K562 (cell line): ENCODE measurements at regions not wholly inside any gene's neighbourhood (a gene's known extent, or its start where the extent isn't known, plus 50 kb on each side); places are given as distances from the start of the nearest gene placed in this dataset.

ENCODE experiments used
- ATAC-seq: fragments of 200-7000 bp; cut with Tn5 transposase; 3 replicates; pipeline ENCODE4 v1.9.1; 2020; ENCODE audit warnings: moderate library complexity
- BruUV-seq: library from RNA; stranded (reverse); fragments of 400-500 nt; replicated peaks from 2 replicates; lab custom pipeline; 2021; lab: Mats Ljungman, UMichigan
- CTCF ChIA-PET: fragments of 300-600 bp; formaldehyde crosslinking; extraction: SDS; loops from one replicate; lab custom pipeline; 2021; ENCODE audit warnings: low intra/inter-chr PET ratio; lab: Yijun Ruan, JAX
- POLR2A ChIA-PET: fragments of 300-600, 350-650 bp; sonication (Branson Sonifier 250); formaldehyde crosslinking; extraction: SDS; loops from one replicate; lab custom pipeline; 2021; ENCODE audit warnings: antibody characterized with exemption, inconsistent platforms; lab: Yijun Ruan, JAX
- DNase-seq, 4 experiments: peaks; one replicate each; pipeline versions ENCODE4 v3.0.0 to v3.0.0-alpha.2; 2011 to 2018; ENCODE audit warnings: low spot score in 3 of 4, mixed read lengths in 3 of 4; ENCODE audit errors: extremely low read depth in 1 of 4
- FAIRE-seq: peaks from 2 replicates; lab custom pipeline; 2011; peaks lifted over from hg19 to GRCh38; lab: Jason Lieb, UNC
- H2AFZ ChIP-seq: 2 replicates; pipeline ENCODE4 v1.6.0; 2011; ENCODE audit warnings: low read depth, low read length, control low read depth, inconsistent platforms
- H3K27ac ChIP-seq: fragments of 200-600 bp; 3 replicates; pipeline ENCODE4 v1.8.0; 2011; ENCODE audit warnings: low read depth, mild to moderate bottlenecking, control low read depth, inconsistent platforms, low read length, moderate library complexity, mixed read lengths; ENCODE audit errors: extremely low read depth
- H3K27me3 ChIP-seq, 2 experiments: fragments of 300-600 bp in 1 of 2; 2 replicates in 1 of 2; 3 replicates in 1 of 2; pipeline versions ENCODE4 v1.6.0 to v1.8.0; 2011; ENCODE audit warnings: inconsistent platforms in 2 of 2, low read length in 2 of 2, mild to moderate bottlenecking in 1 of 2, mixed read lengths in 1 of 2, moderate library complexity in 1 of 2; ENCODE audit not compliant: control insufficient read depth in 2 of 2, insufficient read depth in 2 of 2
- H3K36me3 ChIP-seq: fragments of 300-600 bp; 3 replicates; pipeline ENCODE4 v1.8.0; 2011; ENCODE audit warnings: mild to moderate bottlenecking, low read length, inconsistent platforms; ENCODE audit not compliant: control insufficient read depth, insufficient read depth
- H3K4me1 ChIP-seq, 2 experiments: fragments of 200-600 bp in 1 of 2; replicated peaks in 1 of 2; 2 replicates in 1 of 2; 3 replicates in 1 of 2; pipeline versions ENCODE4 v1.5.1 to v1.8.0; 2011; ENCODE audit warnings: inconsistent platforms in 2 of 2, low read length in 2 of 2, mild to moderate bottlenecking in 1 of 2, mixed read lengths in 1 of 2, moderate library complexity in 1 of 2; ENCODE audit not compliant: control insufficient read depth in 2 of 2, insufficient read depth in 2 of 2
- H3K4me2 ChIP-seq: 2 replicates; pipeline ENCODE4 v1.6.1; 2011; ENCODE audit warnings: low read length, control low read depth, inconsistent platforms, mixed read lengths; ENCODE audit not compliant: insufficient read depth
- H3K4me3 ChIP-seq: fragments of 200-600 bp; sonication (generic), shearing (Covaris generic); 2 replicates; pipeline ENCODE4 v1.5.1; 2016; ENCODE audit warnings: control low read depth, inconsistent platforms
- H3K79me2 ChIP-seq: fragments of 200-600 bp; 3 replicates; pipeline ENCODE4 v1.8.0; 2011; ENCODE audit warnings: low read length, inconsistent platforms; ENCODE audit not compliant: control insufficient read depth, insufficient read depth
- H3K9ac ChIP-seq, 2 experiments: 2 replicates each; pipeline versions ENCODE4 v1.6.0 to v1.6.1; 2011; ENCODE audit warnings: low read depth in 2 of 2, low read length in 2 of 2, control low read depth in 1 of 2, inconsistent platforms in 1 of 2, mild to moderate bottlenecking in 1 of 2, mixed read lengths in 1 of 2; ENCODE audit not compliant: insufficient read depth in 1 of 2
- H3K9me1 ChIP-seq: one replicate; pipeline ENCODE4 v1.6.0; 2011; ENCODE audit warnings: inconsistent platforms, mild to moderate bottlenecking, low read length, moderate library complexity; ENCODE audit not compliant: control insufficient read depth, insufficient read depth
- H3K9me3 ChIP-seq: replicated peaks from 2 replicates; pipeline ENCODE4 v1.5.1; 2011; ENCODE audit warnings: low read depth, low read length, inconsistent platforms; ENCODE audit not compliant: control insufficient read depth, insufficient read depth
- H4K20me1 ChIP-seq: replicated peaks from 2 replicates; pipeline ENCODE4 v1.6.1; 2011; ENCODE audit warnings: low read length, inconsistent platforms, mixed read lengths; ENCODE audit not compliant: control insufficient read depth, insufficient read depth
- CC2D1A ChIP-seq: fragments of 450-650 bp; IDR thresholded peaks from 2 replicates; pipeline ENCODE4 v1.6.1; 2017; ENCODE audit warnings: mild to moderate bottlenecking
- E4F1 ChIP-seq: fragments of 250-450 bp; sonication (Bioruptor Pico); IDR thresholded peaks from 2 replicates; pipeline ENCODE4 v1.5.0; 2021; ENCODE audit warnings: mild to moderate bottlenecking, borderline replicate concordance
- GABPA ChIP-seq: fragments of 200-800 bp; sonication (Bioruptor generic); conservative IDR thresholded peaks from 2 replicates; pipeline ENCODE4 v1.6.1; 2016; ENCODE audit warnings: low read depth, missing genetic modification characterization, missing compliant biosample characterization
- NCOA6 ChIP-seq: fragments of 450-650 bp; IDR thresholded peaks from 2 replicates; pipeline ENCODE4 v1.6.1; 2017; ENCODE audit warnings: mild to moderate bottlenecking
- PCBP2 ChIP-seq: fragments of 200-400 bp; formaldehyde crosslinking; IDR thresholded peaks from 2 replicates; pipeline ENCODE4 v1.6.1; 2018; ENCODE audit warnings: low read length, low read depth, mild to moderate bottlenecking, moderate library complexity; ENCODE audit not compliant: poor library complexity, severe bottlenecking
- PTBP1 ChIP-seq: fragments of 200-400 bp; formaldehyde crosslinking; IDR thresholded peaks from 2 replicates; pipeline ENCODE4 v1.6.1; 2017; ENCODE audit warnings: low read depth, low read length
- RB1 ChIP-seq: fragments of 450-650 bp; IDR thresholded peaks from 2 replicates; pipeline ENCODE4 v1.6.1; 2017; ENCODE audit warnings: low read depth, mild to moderate bottlenecking
- RBM25 ChIP-seq: fragments of 200-400 bp; formaldehyde crosslinking; IDR thresholded peaks from 2 replicates; pipeline ENCODE4 v1.6.1; 2018; ENCODE audit warnings: low read length, low read depth, moderate library complexity; ENCODE audit not compliant: severe bottlenecking
- TOE1 ChIP-seq, 2 experiments: fragments of 450-650 bp in 1 of 2; sonication (generic) in 1 of 2; formaldehyde crosslinking in 1 of 2; IDR thresholded peaks; 2 replicates each; pipeline versions ENCODE4 v1.7.1 to v1.8.0; 2016 to 2022; ENCODE audit warnings: borderline replicate concordance in 2 of 2, mild to moderate bottlenecking in 2 of 2, antibody characterized with exemption in 1 of 2, inconsistent platforms in 1 of 2, low read depth in 1 of 2, missing genetic modification reagents in 1 of 2, moderate library complexity in 1 of 2
- TRIM28 ChIP-seq: fragments of 450-650 bp; IDR thresholded peaks from 2 replicates; pipeline ENCODE4 v1.6.1; 2017
- ZNF140 ChIP-seq: fragments of 250-450 bp; sonication (Bioruptor Pico); IDR thresholded peaks from 2 replicates; pipeline ENCODE4 v1.8.0; 2021; ENCODE audit warnings: moderate library complexity, mild to moderate bottlenecking, inconsistent platforms
- ZNF436 ChIP-seq: fragments of 250-450, 450-650 bp; sonication (Bioruptor Pico); formaldehyde crosslinking; IDR thresholded peaks from 2 replicates; pipeline ENCODE4 v1.7.0; 2020; ENCODE audit warnings: mild to moderate bottlenecking
- ZNF644 ChIP-seq: fragments of 200-800 bp; sonication (Bioruptor generic); IDR thresholded peaks from 2 replicates; pipeline ENCODE4 v1.6.1; 2016; ENCODE audit warnings: low read depth, missing genetic modification characterization, missing compliant biosample characterization
- WGBS: fragments of 100-300 bp; shearing (Covaris generic); methylation state at CpG from one replicate; pipeline ENCODE4 v1.1.6; 2016; ENCODE audit warnings: low coverage, mixed read lengths; ENCODE audit not compliant: insufficient coverage; ENCODE audit errors: missing lambda C conversion rate; 5-methylcytosine and 5-hydroxymethylcytosine counted together
- in situ Hi-C: fragments of 300-500 bp; cut with MboI; formaldehyde crosslinking; loops from 4 replicates; pipeline ENCODE4 v1.15.0; 2018; ENCODE audit warnings: inconsistent platforms, mixed read lengths
- intact Hi-C: fragments of 100-400 bp; cut with micrococcal nuclease; formaldehyde crosslinking; loops from 2 replicates; pipeline ENCODE4 v1.14.2; 2022

GRCh38 chr12:42759622-42760273, 170.2 kb upstream of the PRICKLE1 start (continued):
- TF ChIP-seq RB1 (no peak), ZNF436 (no peak)

- H3K9ac ChIP-seq: no peak overlapping the region
- H3K79me2 ChIP-seq: no peaks in the 10 kb centered on the region
- H3K4me3 ChIP-seq: no peak overlapping the region
- 2% methylated on average over 4 of the region's 4 CpGs for WGBS
- H2AFZ ChIP-seq: no peak overlapping the region
- ATAC-seq (no peak), FAIRE-seq (no peak), DNase-seq (no peak)
- CTCF ChIA-PET: no interaction called here
- H3K4me2 ChIP-seq: no peak overlapping the region
- H3K27ac ChIP-seq: no peak overlapping the region
- H3K36me3 ChIP-seq: no peaks in the 10 kb centered on the region
- H4K20me1 ChIP-seq: no peaks in the 10 kb centered on the region
- POLR2A ChIA-PET: no interaction called here
- no peaks in the 10 kb centered on the region for H3K4me1 ChIP-seq
- intact Hi-C loops (no loop called here), in situ Hi-C loops (no loop called here)
- TF ChIP-seq TRIM28 (no peak), E4F1 (no peak), GABPA (tag) (no peak), ZNF644 (no peak), CC2D1A (no peak), PTBP1 (no peak), PCBP2 (no peak), NCOA6 (no peak), RBM25 (no peak), TOE1 (IDR thresholded peaks at IDR 0.05; ENCODE audit: borderline replicate concordance) (no peak), TOE1 (CRISPR knock-in tag; IDR thresholded peaks at IDR 0.05; ENCODE audit: borderline replicate concordance, low read depth) (no peak), ZNF140 (CRISPR knock-in tag) (no peak)
- BruUV-seq: no TSS peak
- no peaks in the 10 kb centered on the region for H3K9me3 ChIP-seq
- no peaks in the 10 kb centered on the region for H3K9me1 ChIP-seq
- H3K27me3 ChIP-seq: no peaks in the 10 kb centered on the region
Observed at GRCh38 chr12:42758806-42759205, 169.3 kb upstream of the PRICKLE1 start.
